Progenitor cell of endocrine pancreas (in vitro differentiated cells): ENCODE measurements at regions not wholly inside any gene's neighbourhood (a gene's known extent, or its start where the extent isn't known, plus 50 kb on each side); places are given as distances from the start of the nearest gene placed in this dataset.

Source experiments
- DNase-seq: peaks from one replicate; pipeline ENCODE4 v3.0.0; 2021; ENCODE audit warnings: low spot score; ENCODE audit not compliant: unreplicated experiment
- H3K27ac Mint-ChIP-seq: 2 replicates; pipeline ENCODE4 v1.8.0; 2021; ENCODE audit warnings: mild to moderate bottlenecking, moderate library complexity, mixed read lengths
- H3K27me3 Mint-ChIP-seq: 2 replicates; pipeline ENCODE4 v1.8.0; 2021; ENCODE audit warnings: mixed read lengths
- H3K36me3 Mint-ChIP-seq: 2 replicates; pipeline ENCODE4 v1.8.0; 2022; ENCODE audit warnings: mixed read lengths; ENCODE audit not compliant: insufficient read depth
- H3K4me1 Mint-ChIP-seq: 2 replicates; pipeline ENCODE4 v1.8.0; 2021; ENCODE audit warnings: low read depth, mixed read lengths
- H3K4me3 Mint-ChIP-seq: 2 replicates; pipeline ENCODE4 v1.8.0; 2021; ENCODE audit warnings: low read depth, mild to moderate bottlenecking, moderate library complexity, mixed read lengths
- H3K9me3 Mint-ChIP-seq: 2 replicates; pipeline ENCODE4 v1.8.0; 2021; ENCODE audit warnings: low read depth, mixed read lengths
- CTCF ChIP-seq: fragments of 200-600 bp; sonication (generic); IDR thresholded peaks from one replicate; pipeline ENCODE4 v1.5.0; 2021; ENCODE audit warnings: antibody characterized with exemption, mild to moderate bottlenecking; ENCODE audit not compliant: unreplicated experiment

GRCh38 chr14:62029569-62029924 lies 267.3 kb downstream of the SNAPC1 start:
- no peak for DNase-seq
- H3K27me3 Mint-ChIP-seq: peaks cover 18% of the 10 kb centered on the region
- peaks cover 16% of the 10 kb centered on the region for H3K4me1 Mint-ChIP-seq
- peaks cover 1% of the 10 kb centered on the region for H3K36me3 Mint-ChIP-seq
- peak overlapping the region; percentile 73 for H3K27ac Mint-ChIP-seq
- H3K4me3 Mint-ChIP-seq: no peak overlapping the region
- TF ChIP-seq CTCF: no peak
- H3K9me3 Mint-ChIP-seq: peaks cover 8% of the 10 kb centered on the region

- H3K4me1 Mint-ChIP-seq: peaks cover 16% of the 10 kb centered on the region
- no peak for DNase-seq
- no peak overlapping the region for H3K27ac Mint-ChIP-seq
- no peak for TF ChIP-seq CTCF
- H3K4me3 Mint-ChIP-seq: no peak overlapping the region
- H3K36me3 Mint-ChIP-seq: no peaks in the 10 kb centered on the region
- peaks cover 24% of the 10 kb centered on the region for H3K27me3 Mint-ChIP-seq
- peaks cover 3% of the 10 kb centered on the region for H3K9me3 Mint-ChIP-seq
Measured at GRCh38 chr14:62030387-62030786, 268.2 kb downstream of the SNAPC1 start.

GRCh38 chr14:62031504-62031903 lies 269.3 kb downstream of the SNAPC1 start:
- no peak overlapping the region for H3K27ac Mint-ChIP-seq
- no peaks in the 10 kb centered on the region for H3K36me3 Mint-ChIP-seq
- H3K9me3 Mint-ChIP-seq: peaks cover 3% of the 10 kb centered on the region
- H3K4me1 Mint-ChIP-seq: peaks cover 16% of the 10 kb centered on the region
- DNase-seq: no peak
- peaks cover 28% of the 10 kb centered on the region for H3K27me3 Mint-ChIP-seq
- no peak for TF ChIP-seq CTCF
- H3K4me3 Mint-ChIP-seq: no peak overlapping the region

- no peak for DNase-seq
- peaks cover 2% of the 10 kb centered on the region for H3K36me3 Mint-ChIP-seq
Measured at GRCh38 chr14:62053188-62053587, 291.0 kb downstream of the SNAPC1 start.

GRCh38 chr14:62056789-62057188 lies 294.6 kb downstream of the SNAPC1 start:
- Mint-ChIP-seq H3K27ac (no peak overlapping the region), H3K36me3 (no peaks in the 10 kb centered on the region), H3K4me3 (no peak overlapping the region), H3K9me3 (no peaks in the 10 kb centered on the region), H3K27me3 (peaks cover 17% of the 10 kb centered on the region), H3K4me1 (no peaks in the 10 kb centered on the region)
- TF ChIP-seq CTCF: no peak
- DNase-seq: no peak

More at GRCh38 chr14:62053188-62053587, 291.0 kb downstream of the SNAPC1 start:
- no peak overlapping the region for H3K4me3 Mint-ChIP-seq
- no peak for TF ChIP-seq CTCF
- H3K27ac Mint-ChIP-seq: no peak overlapping the region
- peaks cover 15% of the 10 kb centered on the region for H3K9me3 Mint-ChIP-seq
- no peaks in the 10 kb centered on the region for H3K4me1 Mint-ChIP-seq
- peaks cover 11% of the 10 kb centered on the region for H3K27me3 Mint-ChIP-seq
